DMS153 (cell line): ENCODE measurements at regions not wholly inside any gene's neighbourhood (a gene's known extent, or its start where the extent isn't known, plus 50 kb on each side); places are given as distances from the start of the nearest gene placed in this dataset.
"Not testable (repeated sequence)": the region's sequence is repeated elsewhere in the genome, so short reads cannot be mapped to it uniquely, and the experiment has no call there.

Experiments
- DNase-seq: peaks from one replicate; lab custom pipeline; 2025; lab: John Stamatoyannopoulos, UW

GRCh38 chr10:78210976-78211375 is 177.3 kb downstream of the RPS24 start:
- no peak for DNase-seq

- DNase-seq: peak; percentile 35
Measured at GRCh38 chr10:78211561-78212051, 177.9 kb downstream of the RPS24 start.

GRCh38 chr10:78212060-78212785 is 178.6 kb downstream of the RPS24 start:
- DNase-seq: peak; percentile 60

GRCh38 chr10:78212786-78213175 is 179.1 kb downstream of the RPS24 start:
- no peak for DNase-seq

- no peak for DNase-seq
Measured at GRCh38 chr10:78214955-78215354, 181.3 kb downstream of the RPS24 start.

- DNase-seq: peak; percentile 26
Measured at GRCh38 chr10:78215645-78216044, 182.0 kb downstream of the RPS24 start.

GRCh38 chr10:78217336-78217735 is 183.7 kb downstream of the RPS24 start:
- no peak for DNase-seq

GRCh38 chr10:78218798-78219490 is 185.3 kb downstream of the RPS24 start:
- DNase-seq: peak; percentile 89

GRCh38 chr10:78219568-78219967 is 185.9 kb downstream of the RPS24 start:
- not testable (repeated sequence) for DNase-seq

- no peak for DNase-seq
Measured at GRCh38 chr10:78220781-78221180, 187.1 kb downstream of the RPS24 start.

- DNase-seq: peak; percentile 66
Measured at GRCh38 chr10:78222096-78222790, 188.6 kb downstream of the RPS24 start.

GRCh38 chr10:78223088-78223487 is 189.4 kb downstream of the RPS24 start:
- no peak for DNase-seq

GRCh38 chr10:78224602-78225001 is 190.9 kb downstream of the RPS24 start:
- DNase-seq: no peak

GRCh38 chr10:78225594-78225993 is 191.9 kb downstream of the RPS24 start:
- no peak for DNase-seq

- no peak for DNase-seq
Measured at GRCh38 chr10:78229489-78229888, 195.8 kb downstream of the RPS24 start.

GRCh38 chr10:78229950-78230675 is 196.4 kb downstream of the RPS24 start:
- no peak for DNase-seq

- no peak for DNase-seq
Measured at GRCh38 chr10:78231327-78231726, 197.7 kb downstream of the RPS24 start.

GRCh38 chr10:78231939-78232338 is 198.3 kb downstream of the RPS24 start:
- DNase-seq: no peak

GRCh38 chr10:78236416-78237015 is 202.9 kb downstream of the RPS24 start:
- no peak for DNase-seq

GRCh38 chr10:78237951-78238350 is 204.3 kb downstream of the RPS24 start:
- DNase-seq: not testable (repeated sequence)

GRCh38 chr10:78247266-78247665 is 213.6 kb downstream of the RPS24 start:
- no peak for DNase-seq

- DNase-seq: no peak
Measured at GRCh38 chr10:78247821-78248220, 214.2 kb downstream of the RPS24 start.
